Subcutaneous abdominal adipose tissue (tissue), 5 donors: ENCODE measurements at regions not wholly inside any gene's neighbourhood (a gene's known extent, or its start where the extent isn't known, plus 50 kb on each side); places are given as distances from the start of the nearest gene placed in this dataset.

Source experiments
- H3K27ac ChIP-seq: one replicate; pipeline ENCODE4 v1.7.0; 2013; ENCODE audit warnings: low read depth, mild to moderate bottlenecking, inconsistent platforms, low read length, moderate library complexity
- H3K27me3 ChIP-seq, 5 donors: one replicate each; pipeline ENCODE4 v1.7.0; 2013; ENCODE audit warnings: low read length in 5 of 5, inconsistent platforms in 1 of 5; ENCODE audit not compliant: control insufficient read depth in 5 of 5, insufficient read depth in 4 of 5
- H3K36me3 ChIP-seq, 5 donors: one replicate each; pipeline ENCODE4 v1.7.0; 2013; ENCODE audit warnings: low read length in 5 of 5; ENCODE audit not compliant: control insufficient read depth in 5 of 5, insufficient read depth in 5 of 5
- H3K4me1 ChIP-seq, 5 donors: one replicate each; pipeline ENCODE4 v1.7.0; 2013; ENCODE audit warnings: low read length in 5 of 5, mild to moderate bottlenecking in 3 of 5, moderate library complexity in 1 of 5; ENCODE audit not compliant: control insufficient read depth in 5 of 5, insufficient read depth in 5 of 5
- H3K4me3 ChIP-seq, 5 donors: one replicate each; pipeline ENCODE4 v1.7.0; 2013; ENCODE audit warnings: low read length in 5 of 5, low read depth in 1 of 5
- H3K9ac ChIP-seq, 5 donors: one replicate each; pipeline ENCODE4 v1.7.0; 2013; ENCODE audit warnings: low read length in 5 of 5, mild to moderate bottlenecking in 4 of 5, moderate library complexity in 3 of 5
- H3K9me3 ChIP-seq, 5 donors: one replicate each; pipeline ENCODE4 v1.7.0; 2013; ENCODE audit warnings: low read length in 5 of 5; ENCODE audit not compliant: control insufficient read depth in 5 of 5
- donor health status: healthy.
- donor health status: healthy.
- donor health status: healthy.
- donor health status: healthy.
- donor health status: healthy.

- Histone ChIP-seq H3K4me1 (no peaks in the 10 kb centered on the region), H3K9ac (no peak overlapping the region), H3K9me3 (peaks cover 0 to 3% (median 0%) of the 10 kb centered on the region in 5 donors), H3K27ac (no peak overlapping the region), H3K27me3 (no peaks in the 10 kb centered on the region), H3K4me3 (no peak overlapping the region), H3K36me3 (no peaks in the 10 kb centered on the region)
These were observed 449.1 kb downstream of the PSAT1 start for GRCh38 chr9:78746010-78746409.

- no peaks in the 10 kb centered on the region for H3K36me3 ChIP-seq
- peaks cover 0 to 6% (median 0%) of the 10 kb centered on the region in 5 donors for H3K9me3 ChIP-seq
- no peak overlapping the region for H3K27ac ChIP-seq
- no peaks in the 10 kb centered on the region for H3K4me1 ChIP-seq
- H3K4me3 ChIP-seq, result no peak overlapping the region
- no peaks in the 10 kb centered on the region for H3K27me3 ChIP-seq
- H3K9ac ChIP-seq, result no peak overlapping the region
These were observed 456.1 kb downstream of the PSAT1 start for GRCh38 chr9:78753039-78753438.

GRCh38 chr9:78756813-78757510 is 460.0 kb downstream of the PSAT1 start:
- H3K4me3 ChIP-seq, result no peak overlapping the region
- no peaks in the 10 kb centered on the region for H3K9me3 ChIP-seq
- no peak overlapping the region for H3K27ac ChIP-seq
- H3K36me3 ChIP-seq, result no peaks in the 10 kb centered on the region
- H3K27me3 ChIP-seq, result no peaks in the 10 kb centered on the region
- no peak overlapping the region for H3K9ac ChIP-seq
- H3K4me1 ChIP-seq, result no peaks in the 10 kb centered on the region

- no peak overlapping the region for H3K4me3 ChIP-seq
- no peak overlapping the region for H3K9ac ChIP-seq
- H3K4me1 ChIP-seq, result no peaks in the 10 kb centered on the region
- no peak overlapping the region for H3K27ac ChIP-seq
- no peaks in the 10 kb centered on the region for H3K36me3 ChIP-seq
- H3K27me3 ChIP-seq, result no peaks in the 10 kb centered on the region
- no peaks in the 10 kb centered on the region for H3K9me3 ChIP-seq
These were observed 466.5 kb downstream of the PSAT1 start for GRCh38 chr9:78763424-78763823.

- H3K27ac ChIP-seq, result no peak overlapping the region
- H3K4me3 ChIP-seq, result no peak overlapping the region
- H3K27me3 ChIP-seq, result no peaks in the 10 kb centered on the region
- no peaks in the 10 kb centered on the region for H3K36me3 ChIP-seq
- H3K9ac ChIP-seq, result no peak overlapping the region
- H3K9me3 ChIP-seq, result no peaks in the 10 kb centered on the region
- no peaks in the 10 kb centered on the region for H3K4me1 ChIP-seq
These were observed 468.9 kb downstream of the PSAT1 start for GRCh38 chr9:78765861-78766260.

GRCh38 chr9:78767490-78767889 is 470.6 kb downstream of the PSAT1 start:
- no peaks in the 10 kb centered on the region for H3K9me3 ChIP-seq
- no peaks in the 10 kb centered on the region for H3K27me3 ChIP-seq
- no peak overlapping the region for H3K4me3 ChIP-seq
- H3K36me3 ChIP-seq, result no peaks in the 10 kb centered on the region
- H3K9ac ChIP-seq, result no peak overlapping the region
- no peaks in the 10 kb centered on the region for H3K4me1 ChIP-seq
- no peak overlapping the region for H3K27ac ChIP-seq

GRCh38 chr9:78769690-78770089 is 472.8 kb downstream of the PSAT1 start:
- peaks cover 0 to 3% (median 0%) of the 10 kb centered on the region in 5 donors for H3K4me1 ChIP-seq
- no peaks in the 10 kb centered on the region for H3K9me3 ChIP-seq
- no peaks in the 10 kb centered on the region for H3K27me3 ChIP-seq
- no peak overlapping the region for H3K4me3 ChIP-seq
- H3K9ac ChIP-seq, result no peak overlapping the region
- no peak overlapping the region for H3K27ac ChIP-seq
- H3K36me3 ChIP-seq, result no peaks in the 10 kb centered on the region

- Histone ChIP-seq H3K9ac (no peak overlapping the region), H3K4me3 (no peak overlapping the region), H3K9me3 (no peaks in the 10 kb centered on the region), H3K4me1 (peaks cover 0 to 8% (median 0%) of the 10 kb centered on the region in 5 donors), H3K36me3 (no peaks in the 10 kb centered on the region), H3K27me3 (no peaks in the 10 kb centered on the region), H3K27ac (no peak overlapping the region)
These were observed 478.3 kb downstream of the PSAT1 start for GRCh38 chr9:78775211-78775610.

- Histone ChIP-seq H3K4me1 (peaks cover 0 to 8% (median 0%) of the 10 kb centered on the region in 5 donors), H3K27me3 (no peaks in the 10 kb centered on the region), H3K27ac (no peak overlapping the region), H3K4me3 (no peak overlapping the region), H3K9ac (no peak overlapping the region), H3K36me3 (no peaks in the 10 kb centered on the region), H3K9me3 (no peaks in the 10 kb centered on the region)
These were observed 478.9 kb downstream of the PSAT1 start for GRCh38 chr9:78775696-78776295.

GRCh38 chr9:78777747-78778146 is 480.8 kb downstream of the PSAT1 start:
- no peak overlapping the region for H3K27ac ChIP-seq
- H3K4me1 ChIP-seq, result peaks cover 0 to 8% (median 0%) of the 10 kb centered on the region in 5 donors
- H3K27me3 ChIP-seq, result no peaks in the 10 kb centered on the region
- no peaks in the 10 kb centered on the region for H3K9me3 ChIP-seq
- H3K4me3 ChIP-seq, result no peak overlapping the region
- H3K36me3 ChIP-seq, result no peaks in the 10 kb centered on the region
- no peak overlapping the region for H3K9ac ChIP-seq
